Mesenchymal stem cell (in vitro differentiated cells and primary cell): ENCODE measurements at regions not wholly inside any gene's neighbourhood (a gene's known extent, or its start where the extent isn't known, plus 50 kb on each side); places are given as distances from the start of the nearest gene placed in this dataset.

Experiments
- DNase-seq: peaks from one replicate; pipeline ENCODE4 v3.0.0-alpha.2; 2013
- H2AFZ ChIP-seq: one replicate; pipeline ENCODE4 v1.6.1; 2013; ENCODE audit warnings: low read depth, mild to moderate bottlenecking, control low read depth, inconsistent platforms, low read length, moderate library complexity
- H2AK5ac ChIP-seq: 2 replicates; pipeline ENCODE4 v1.6.1; 2013; ENCODE audit warnings: low read length, moderate library complexity, mild to moderate bottlenecking, inconsistent platforms; ENCODE audit not compliant: severe bottlenecking
- H2BK120ac ChIP-seq: one replicate; pipeline ENCODE4 v1.6.1; 2013; ENCODE audit warnings: low read depth, mild to moderate bottlenecking, inconsistent platforms, low read length, moderate library complexity
- H2BK12ac ChIP-seq, 2 experiments: one replicate each; pipeline ENCODE4 v1.6.1; 2013; ENCODE audit warnings: inconsistent platforms in 2 of 2, low read length in 2 of 2, mild to moderate bottlenecking in 2 of 2, moderate library complexity in 2 of 2, control low read depth in 1 of 2
- H2BK15ac ChIP-seq: one replicate; pipeline ENCODE4 v1.6.1; 2013; ENCODE audit warnings: mild to moderate bottlenecking, low read depth, inconsistent platforms; ENCODE audit not compliant: poor library complexity, severe bottlenecking
- H2BK5ac ChIP-seq: 2 replicates; pipeline ENCODE4 v1.6.1; 2013; ENCODE audit warnings: low read depth, mild to moderate bottlenecking, low read length, control low read depth, inconsistent platforms; ENCODE audit not compliant: poor library complexity, severe bottlenecking
- H3K14ac ChIP-seq, 2 experiments: one replicate each; pipeline ENCODE4 v1.6.1; 2013; ENCODE audit warnings: inconsistent platforms in 2 of 2, low read length in 2 of 2, control low read depth in 1 of 2, mild to moderate bottlenecking in 1 of 2, moderate library complexity in 1 of 2
- H3K18ac ChIP-seq, 2 experiments: one replicate each; pipeline ENCODE4 v1.6.1; 2013; ENCODE audit warnings: inconsistent platforms in 2 of 2, low read length in 2 of 2, control low read depth in 1 of 2, low read depth in 1 of 2, mild to moderate bottlenecking in 1 of 2
- H3K23ac ChIP-seq, 2 experiments: one replicate each; pipeline ENCODE4 v1.6.1; 2013; ENCODE audit warnings: inconsistent platforms in 2 of 2, low read length in 2 of 2, mild to moderate bottlenecking in 2 of 2, moderate library complexity in 2 of 2, control low read depth in 1 of 2
- H3K27ac ChIP-seq: 2 replicates; pipeline ENCODE4 v1.5.1; 2013; ENCODE audit warnings: mild to moderate bottlenecking, moderate library complexity, low read length, control low read depth, inconsistent platforms; ENCODE audit not compliant: poor library complexity, severe bottlenecking
- H3K27me3 ChIP-seq, 2 experiments: 2 replicates each; pipeline versions ENCODE4 v1.6.1 to v1.7.0; 2013; ENCODE audit warnings: low read length in 2 of 2, mild to moderate bottlenecking in 2 of 2, moderate library complexity in 2 of 2, control low read depth in 1 of 2, inconsistent platforms in 1 of 2; ENCODE audit not compliant: control insufficient read depth in 1 of 2, insufficient read depth in 1 of 2
- H3K36me3 ChIP-seq, 2 experiments: 2 replicates each; pipeline versions ENCODE4 v1.6.1 to v1.7.0; 2013; ENCODE audit warnings: low read length in 2 of 2, control low read depth in 1 of 2, inconsistent platforms in 1 of 2, low read depth in 1 of 2, mild to moderate bottlenecking in 1 of 2; ENCODE audit not compliant: insufficient read depth in 2 of 2, control insufficient read depth in 1 of 2
- H3K4ac ChIP-seq, 2 experiments: one replicate each; pipeline ENCODE4 v1.6.1; 2013; ENCODE audit warnings: inconsistent platforms in 2 of 2, low read length in 2 of 2, mild to moderate bottlenecking in 2 of 2, moderate library complexity in 2 of 2, control low read depth in 1 of 2, low read depth in 1 of 2
- H3K4me1 ChIP-seq: 2 replicates; pipeline ENCODE4 v1.6.1; 2013; ENCODE audit warnings: low read depth, low read length, control low read depth; ENCODE audit not compliant: control insufficient read depth, insufficient read depth
- H3K4me2 ChIP-seq: 2 replicates; pipeline ENCODE4 v1.6.1; 2013; ENCODE audit warnings: low read length, mild to moderate bottlenecking, inconsistent platforms; ENCODE audit not compliant: poor library complexity, severe bottlenecking
- H3K4me3 ChIP-seq, 2 experiments: 2 replicates each; pipeline versions ENCODE4 v1.5.1 to v1.7.0; 2013; ENCODE audit warnings: low read length in 2 of 2, mild to moderate bottlenecking in 2 of 2, control low read depth in 1 of 2, low read depth in 1 of 2; ENCODE audit not compliant: insufficient read depth in 1 of 2
- H3K79me1 ChIP-seq: replicated peaks from 2 replicates; pipeline ENCODE4 v1.6.1; 2013; ENCODE audit warnings: mild to moderate bottlenecking, control low read depth, low read length, inconsistent platforms; ENCODE audit not compliant: poor library complexity, severe bottlenecking
- H3K9ac ChIP-seq: 2 replicates; pipeline ENCODE4 v1.7.0; 2013; ENCODE audit warnings: mild to moderate bottlenecking, low read length, moderate library complexity
- H3K9me3 ChIP-seq: 2 replicates; pipeline ENCODE4 v1.7.0; 2013; ENCODE audit warnings: mild to moderate bottlenecking, low read length; ENCODE audit not compliant: control insufficient read depth
- H4K8ac ChIP-seq: one replicate; pipeline ENCODE4 v1.6.1; 2013; ENCODE audit warnings: inconsistent platforms, mild to moderate bottlenecking, low read length, moderate library complexity
- H4K91ac ChIP-seq: one replicate; pipeline ENCODE4 v1.6.1; 2013; ENCODE audit warnings: mild to moderate bottlenecking, low read length, inconsistent platforms
- WGBS: methylation state at CpG from one replicate; pipeline ENCODE4 v1.1.7; 2013; ENCODE audit warnings: mixed read lengths; 5-methylcytosine and 5-hydroxymethylcytosine counted together

DNA sequence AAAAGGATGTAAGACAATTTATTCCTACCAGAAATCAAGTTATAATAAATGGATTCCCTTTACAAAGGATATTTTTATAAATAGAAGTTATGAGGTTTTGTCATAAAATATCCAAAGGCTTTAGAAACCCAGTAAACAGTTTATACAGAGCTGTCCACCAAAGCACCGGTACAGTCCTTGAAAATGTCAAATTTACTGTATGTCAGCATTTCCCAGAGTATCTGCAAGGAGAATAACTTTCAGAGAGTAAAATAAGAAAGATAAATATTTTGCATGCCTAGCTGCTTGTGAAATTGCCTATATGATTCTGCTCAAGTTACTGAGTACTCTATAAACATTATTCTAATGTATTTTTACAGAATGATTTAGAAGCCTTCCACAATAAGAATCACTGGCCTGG is 923.3 kb upstream of the DDX18 start:
- Histone ChIP-seq H2AFZ (no peak overlapping the region), H3K23ac (no peak overlapping the region), H2AK5ac (no peak overlapping the region), H3K14ac (no peak overlapping the region), H3K18ac (no peak overlapping the region), H3K27ac (no peak overlapping the region), H4K8ac (no peak overlapping the region), H3K4me2 (no peak overlapping the region), H3K79me1 (no peaks in the 10 kb centered on the region), H3K4ac (no peak overlapping the region), H3K27me3 (no peaks in the 10 kb centered on the region), H2BK5ac (no peak overlapping the region), H2BK120ac (no peak overlapping the region), H3K4me1 (no peaks in the 10 kb centered on the region), H4K91ac (no peak overlapping the region), H3K36me3 (no peaks in the 10 kb centered on the region), H2BK15ac (no peak overlapping the region), H2BK12ac (no peak overlapping the region), H3K4me3 (no peak overlapping the region), H3K9ac (no peak overlapping the region), H3K9me3 (peaks cover 51% of the 10 kb centered on the region)
- WGBS: no CpG with 5 or more reads among the region's 1 CpG
- DNase-seq: no peak

DNA sequence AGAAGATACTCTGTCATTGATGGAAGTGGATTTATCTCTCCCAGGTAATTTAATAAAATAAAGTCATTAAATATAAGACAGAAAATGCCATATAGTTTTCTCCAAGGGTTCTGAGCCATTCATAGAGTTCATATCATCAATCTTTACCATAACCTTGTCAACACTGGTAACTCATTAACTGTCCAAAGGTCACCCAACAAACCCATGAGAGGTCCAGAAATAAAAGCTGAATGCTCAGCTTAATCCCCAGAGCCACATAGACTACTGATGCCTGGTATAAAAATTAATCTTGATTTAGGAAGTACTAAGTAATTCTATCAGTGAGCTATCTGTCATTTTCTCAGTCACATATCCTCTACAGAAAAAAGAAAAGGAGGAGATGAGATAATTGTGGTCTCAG is 903.0 kb upstream of the DDX18 start:
- peaks cover 23% of the 10 kb centered on the region for H3K9me3 ChIP-seq
- H2BK5ac ChIP-seq: no peak overlapping the region
- no peaks in the 10 kb centered on the region for H3K27me3 ChIP-seq
- no peak overlapping the region for H3K14ac ChIP-seq
- no peaks in the 10 kb centered on the region for H3K79me1 ChIP-seq
- H3K18ac ChIP-seq: no peak overlapping the region
- no peak overlapping the region for H2AK5ac ChIP-seq
- no peak overlapping the region for H4K91ac ChIP-seq
- H2BK12ac ChIP-seq: no peak overlapping the region
- no peak overlapping the region for H3K4ac ChIP-seq
- H3K4me1 ChIP-seq: no peaks in the 10 kb centered on the region
- no peak overlapping the region for H4K8ac ChIP-seq
- no peak overlapping the region for H3K27ac ChIP-seq
- no peaks in the 10 kb centered on the region for H3K36me3 ChIP-seq
- H3K4me2 ChIP-seq: no peak overlapping the region
- H2BK120ac ChIP-seq: no peak overlapping the region
- no peak for DNase-seq
- no peak overlapping the region for H2BK15ac ChIP-seq
- H3K9ac ChIP-seq: no peak overlapping the region
- no peak overlapping the region for H3K4me3 ChIP-seq
- no peak overlapping the region for H3K23ac ChIP-seq
- H2AFZ ChIP-seq: no peak overlapping the region

DNA sequence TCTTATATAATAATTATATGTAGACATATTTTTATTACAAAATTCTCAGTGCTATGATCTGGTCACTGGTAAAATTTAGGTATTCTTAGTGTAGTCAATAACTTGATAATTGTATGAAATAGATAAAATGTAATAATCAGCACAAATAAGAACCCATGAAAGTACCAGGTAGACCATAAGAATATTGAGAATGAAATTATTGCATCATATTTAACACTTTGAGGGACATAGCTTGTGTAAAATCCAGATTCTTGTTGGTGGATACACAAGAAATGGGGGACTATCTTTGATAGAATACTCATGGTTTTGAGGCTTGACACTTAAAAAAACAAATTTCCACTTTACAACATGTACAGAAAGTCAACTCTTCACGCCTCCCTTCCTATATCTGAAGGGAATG is 898.8 kb upstream of the DDX18 start:
- Histone ChIP-seq H3K18ac (no peak overlapping the region), H3K9ac (no peak overlapping the region), H3K4me1 (no peaks in the 10 kb centered on the region), H2BK5ac (no peak overlapping the region), H3K23ac (no peak overlapping the region), H3K27me3 (no peaks in the 10 kb centered on the region), H2BK15ac (no peak overlapping the region), H2BK12ac (no peak overlapping the region), H4K91ac (no peak overlapping the region), H3K79me1 (no peaks in the 10 kb centered on the region), H3K14ac (no peak overlapping the region), H2AK5ac (no peak overlapping the region), H3K9me3 (peaks cover 42% of the 10 kb centered on the region), H3K36me3 (no peaks in the 10 kb centered on the region), H3K4ac (no peak overlapping the region), H3K4me2 (no peak overlapping the region), H2BK120ac (no peak overlapping the region), H2AFZ (no peak overlapping the region), H4K8ac (no peak overlapping the region), H3K27ac (no peak overlapping the region), H3K4me3 (no peak overlapping the region)
- WGBS: 67% methylated on average over 1 of the region's 1 CpG
- no peak for DNase-seq

DNA sequence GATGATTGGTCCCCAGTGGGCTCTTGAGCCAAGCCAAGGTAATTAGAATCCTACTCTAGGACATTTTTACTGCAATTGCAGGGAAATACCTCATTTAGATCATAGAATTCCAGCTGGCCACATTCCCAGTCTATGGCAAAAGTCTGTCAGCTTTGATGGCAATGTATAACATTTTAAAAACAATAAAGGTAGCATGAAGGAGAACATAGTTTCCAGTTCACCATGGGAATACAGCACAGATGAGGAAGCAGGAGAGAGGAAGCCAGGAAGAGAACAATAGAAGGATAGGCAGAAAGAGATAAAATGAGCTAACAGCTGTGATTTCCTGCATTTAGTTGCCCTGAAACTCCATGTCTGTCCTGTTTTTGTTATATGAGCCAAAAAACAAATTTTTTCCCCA is 897.3 kb upstream of the DDX18 start:
- H2AFZ ChIP-seq: no peak overlapping the region
- H4K91ac ChIP-seq: no peak overlapping the region
- H2BK15ac ChIP-seq: no peak overlapping the region
- H3K36me3 ChIP-seq: no peaks in the 10 kb centered on the region
- H2BK5ac ChIP-seq: no peak overlapping the region
- H3K23ac ChIP-seq: no peak overlapping the region
- peaks cover 42% of the 10 kb centered on the region for H3K9me3 ChIP-seq
- no peaks in the 10 kb centered on the region for H3K4me1 ChIP-seq
- H3K79me1 ChIP-seq: no peaks in the 10 kb centered on the region
- no peak overlapping the region for H3K4me2 ChIP-seq
- H3K4me3 ChIP-seq: no peak overlapping the region
- H3K4ac ChIP-seq: no peak overlapping the region
- no peak overlapping the region for H2BK12ac ChIP-seq
- H3K18ac ChIP-seq: no peak overlapping the region
- H3K9ac ChIP-seq: no peak overlapping the region
- no peak overlapping the region for H2BK120ac ChIP-seq
- DNase-seq: no peak
- no peak overlapping the region for H3K27ac ChIP-seq
- no peak overlapping the region for H4K8ac ChIP-seq
- no peak overlapping the region for H2AK5ac ChIP-seq
- no peaks in the 10 kb centered on the region for H3K27me3 ChIP-seq
- H3K14ac ChIP-seq: no peak overlapping the region
